Activated CD8-positive, alpha-beta memory T cell treated with anti-CD3 and anti-CD28 coated beads for 4 hours (primary cell): ENCODE measurements at regions not wholly inside any gene's neighbourhood (a gene's known extent, or its start where the extent isn't known, plus 50 kb on each side); places are given as distances from the start of the nearest gene placed in this dataset.
"Not testable (repeated sequence)": the region's sequence is repeated elsewhere in the genome, so short reads cannot be mapped to it uniquely, and the experiment has no call there.

Experiments
- DNase-seq, 2 donors: peaks; one replicate each; pipeline ENCODE4 v3.0.0-alpha.2; 2020; ENCODE audit warnings: low read depth in 2 of 2

DNA sequence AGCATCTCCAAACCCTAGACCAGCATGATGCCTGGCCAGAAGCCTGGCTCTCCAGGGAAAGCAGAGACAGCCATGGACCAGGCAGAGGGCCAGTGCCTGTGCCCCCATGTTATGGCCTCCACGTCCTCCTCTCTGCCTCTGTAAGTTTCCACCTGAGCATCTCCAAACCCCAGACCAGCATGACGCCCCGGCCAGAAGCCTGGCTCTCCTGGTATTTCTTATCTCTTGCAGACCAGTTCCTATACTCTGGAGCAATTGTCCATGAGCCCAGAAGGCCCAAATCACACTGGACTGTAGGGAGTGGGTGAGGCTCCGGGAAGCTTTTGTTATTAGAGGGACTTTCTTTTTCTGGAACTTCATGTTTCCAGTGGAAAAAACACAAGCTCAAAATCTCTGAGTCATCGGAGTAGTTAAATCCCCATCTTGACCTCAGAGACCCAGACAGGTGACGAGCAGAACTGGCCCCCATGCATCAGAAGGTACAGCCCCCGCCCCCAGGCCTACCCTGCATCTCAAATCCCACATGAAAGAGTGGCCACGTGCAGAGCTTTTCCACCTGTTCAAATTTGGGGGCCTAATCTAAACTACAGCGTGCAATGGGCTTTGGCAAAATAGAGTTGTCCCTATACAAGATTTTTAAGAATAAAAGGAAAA lies 110.2 kb upstream of the FOXQ1 start:
- no peak for DNase-seq

DNA sequence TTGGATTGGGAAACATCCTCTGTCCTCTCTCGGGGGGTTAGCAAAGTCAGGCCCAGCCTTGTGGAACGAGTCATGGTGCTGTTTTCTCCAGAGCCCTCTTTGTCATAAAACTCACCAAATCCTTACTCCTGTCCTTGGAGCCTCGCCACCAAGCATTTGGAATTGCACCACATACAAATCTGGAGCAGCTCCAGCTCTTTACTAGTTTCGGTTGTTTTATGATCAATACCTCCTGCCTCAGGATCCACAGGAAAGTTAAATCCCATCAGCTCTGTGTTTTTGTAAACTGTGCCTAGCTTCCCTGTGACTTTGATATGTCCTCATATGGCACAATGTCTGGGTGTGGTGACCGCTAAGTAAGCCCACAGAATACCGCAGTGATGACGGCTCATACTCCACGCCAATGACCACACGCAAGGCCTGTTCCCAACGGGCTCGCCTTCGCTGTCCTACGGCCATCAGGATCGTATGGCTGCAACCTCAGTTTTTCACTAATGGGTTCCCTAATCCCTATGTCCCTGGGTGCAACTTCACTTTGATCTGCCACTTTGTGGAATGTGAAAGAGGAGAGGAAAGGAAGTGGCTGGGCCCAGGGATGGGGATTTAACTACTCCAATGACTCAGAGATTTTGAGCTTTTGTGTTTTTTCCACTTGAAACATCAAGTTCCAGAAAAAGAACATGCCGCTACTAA lies 111.3 kb upstream of the FOXQ1 start:
- DNase-seq, result no peak

DNA sequence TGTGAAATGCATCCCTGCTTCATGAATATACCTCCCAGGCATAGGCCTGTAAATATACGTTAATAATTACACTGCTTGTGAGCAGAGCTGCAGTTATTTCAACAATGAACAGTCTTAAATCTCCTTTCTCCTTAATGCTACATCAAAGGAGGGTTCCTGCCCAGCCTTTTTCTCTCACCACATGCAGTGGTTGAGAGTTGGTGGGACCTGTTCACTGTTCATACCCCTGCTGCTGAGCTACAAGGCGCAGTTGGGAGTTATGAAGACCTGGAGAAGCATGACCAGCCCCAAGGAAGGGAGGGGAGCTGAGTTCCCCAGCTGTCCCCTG lies 111.9 kb upstream of the FOXQ1 start:
- DNase-seq, result no peak

DNA sequence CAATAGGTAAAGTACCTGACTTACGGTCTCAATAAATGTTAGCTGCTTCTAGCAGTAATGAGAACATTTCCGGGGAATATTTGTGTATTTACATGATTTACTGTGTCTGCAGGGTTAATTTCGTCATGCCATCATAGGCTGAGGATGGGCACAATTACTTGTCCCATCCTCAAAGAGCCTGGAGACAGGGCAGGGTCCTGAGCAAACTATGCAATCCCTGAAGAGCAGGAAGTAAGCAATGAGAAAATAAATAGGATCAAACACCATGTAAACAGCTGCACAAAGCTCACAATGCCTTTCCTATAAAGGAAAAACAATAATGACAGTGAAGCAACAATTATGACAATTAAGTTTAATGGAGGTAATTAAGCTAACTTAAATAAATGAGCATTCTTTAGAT lies 114.6 kb upstream of the FOXQ1 start:
- no peak for DNase-seq

DNA sequence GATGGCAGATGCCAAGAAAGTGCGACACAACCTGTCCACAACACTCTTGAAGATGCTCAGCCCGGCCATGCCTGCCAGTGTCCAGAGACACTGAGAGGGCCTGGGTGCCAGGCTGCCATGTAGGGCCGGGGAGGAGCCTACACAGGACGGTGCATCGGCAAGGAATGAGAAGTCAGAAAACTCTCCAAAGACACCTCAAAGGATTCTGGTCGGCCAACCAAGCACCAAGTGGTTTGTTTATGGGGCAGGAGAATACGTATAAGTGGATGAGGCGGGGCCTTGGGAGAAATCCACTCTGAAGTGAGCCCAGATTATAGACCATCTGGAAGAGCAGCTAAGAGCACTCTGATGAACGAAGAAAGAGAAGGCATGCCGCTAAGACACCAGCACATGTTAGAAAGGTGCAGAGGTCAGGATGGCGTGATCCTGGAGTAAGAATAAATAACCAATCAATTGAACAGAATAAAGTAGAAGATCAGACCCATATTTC lies 120.7 kb upstream of the FOXQ1 start:
- no peak for DNase-seq

DNA sequence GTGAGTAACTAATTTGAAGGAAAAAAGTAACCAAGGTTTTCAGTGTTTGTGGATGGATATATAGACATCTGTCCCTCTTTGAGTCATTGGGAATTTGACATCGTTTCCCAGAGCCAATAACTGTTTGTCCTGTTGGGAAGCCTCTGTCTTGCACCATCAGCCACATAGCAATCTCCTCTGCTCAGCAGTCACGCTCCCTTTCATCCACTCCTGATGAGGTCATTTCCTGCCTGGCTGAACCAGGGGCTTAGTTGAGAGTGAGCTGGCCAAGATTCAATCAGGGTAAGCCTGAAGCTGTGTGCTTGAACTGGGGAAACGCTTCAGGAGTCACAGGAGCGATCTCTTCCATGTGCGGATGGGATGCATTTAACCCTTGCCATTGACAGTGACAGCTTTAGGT lies 121.5 kb upstream of the FOXQ1 start:
- no peak for DNase-seq

DNA sequence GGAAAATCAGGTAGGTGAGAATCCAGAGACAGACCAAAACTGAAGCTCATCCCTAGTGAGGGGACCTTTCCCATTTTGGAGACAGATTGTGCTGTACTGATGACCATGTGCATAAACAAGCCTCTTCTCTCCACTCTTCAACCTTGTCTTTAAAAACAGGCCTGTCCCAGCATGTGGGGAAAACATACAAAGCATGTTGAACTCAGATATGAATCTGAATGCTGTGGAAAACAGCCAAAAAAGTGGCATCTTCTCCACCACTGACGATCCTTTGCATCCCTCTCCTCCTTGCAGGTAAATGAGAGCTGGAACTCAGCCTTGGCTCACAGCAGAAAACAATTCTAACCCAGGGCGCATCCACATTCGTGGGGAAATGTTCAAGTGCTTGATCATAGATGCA lies 123.7 kb upstream of the FOXQ1 start:
- DNase-seq, result no peak

DNA sequence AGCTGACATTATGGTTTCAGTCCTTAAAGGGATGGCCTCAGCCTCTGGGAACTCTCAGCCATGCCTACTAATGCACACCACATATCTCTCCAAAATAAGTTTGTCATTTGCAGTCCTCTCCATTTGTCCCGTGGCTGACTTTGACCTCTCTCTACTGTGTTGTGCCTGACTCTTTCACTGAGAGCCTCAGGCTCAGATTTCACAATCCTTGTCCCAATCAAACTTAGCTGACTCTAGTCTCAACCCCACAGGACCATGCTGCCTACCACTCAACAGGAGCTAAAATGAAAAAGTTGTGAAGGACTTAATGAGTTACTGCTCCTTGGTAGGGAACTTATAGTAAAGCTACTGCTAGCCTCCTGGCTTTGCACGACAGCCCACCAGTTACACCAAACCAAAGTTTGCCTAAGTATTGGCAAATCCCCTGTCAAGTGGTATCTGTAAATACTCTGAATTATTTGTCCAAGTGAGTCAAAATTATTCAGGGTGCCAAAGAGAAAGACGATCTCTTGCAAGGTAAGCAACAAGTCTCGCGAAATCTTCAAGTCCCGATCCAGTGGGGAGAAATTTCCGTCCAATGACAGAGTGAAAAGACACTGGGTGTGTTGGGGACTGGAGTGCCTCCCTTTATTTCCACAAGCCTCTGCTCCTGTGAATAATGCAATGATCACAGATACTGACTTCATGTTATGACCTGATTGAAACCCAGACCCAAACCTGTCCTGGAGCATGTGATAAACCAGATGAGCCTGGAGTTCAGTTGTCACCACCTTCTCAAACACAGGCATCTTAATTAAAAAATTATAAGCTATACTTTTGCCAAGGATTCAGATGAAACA lies 124.4 kb upstream of the FOXQ1 start:
- DNase-seq, result no peak

DNA sequence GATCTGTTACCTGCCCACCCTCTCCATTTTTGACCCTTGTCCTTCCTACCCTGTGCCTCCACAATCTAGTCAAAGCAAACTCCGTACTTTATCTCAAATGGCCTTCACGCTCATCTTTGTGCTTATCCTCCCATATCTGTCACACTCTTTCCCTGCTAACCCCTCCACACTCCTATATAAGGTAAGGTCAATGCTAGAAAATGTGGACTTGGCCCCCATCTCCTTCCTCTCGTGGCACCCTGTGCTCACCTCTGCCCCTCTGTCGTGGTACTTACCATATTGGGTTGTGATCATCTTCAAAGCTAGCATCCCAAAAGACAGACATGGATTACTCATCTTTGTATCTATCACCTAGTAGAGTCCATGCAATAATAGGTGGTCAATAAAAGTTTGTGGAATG lies 127.6 kb upstream of the FOXQ1 start:
- no peak for DNase-seq

DNA sequence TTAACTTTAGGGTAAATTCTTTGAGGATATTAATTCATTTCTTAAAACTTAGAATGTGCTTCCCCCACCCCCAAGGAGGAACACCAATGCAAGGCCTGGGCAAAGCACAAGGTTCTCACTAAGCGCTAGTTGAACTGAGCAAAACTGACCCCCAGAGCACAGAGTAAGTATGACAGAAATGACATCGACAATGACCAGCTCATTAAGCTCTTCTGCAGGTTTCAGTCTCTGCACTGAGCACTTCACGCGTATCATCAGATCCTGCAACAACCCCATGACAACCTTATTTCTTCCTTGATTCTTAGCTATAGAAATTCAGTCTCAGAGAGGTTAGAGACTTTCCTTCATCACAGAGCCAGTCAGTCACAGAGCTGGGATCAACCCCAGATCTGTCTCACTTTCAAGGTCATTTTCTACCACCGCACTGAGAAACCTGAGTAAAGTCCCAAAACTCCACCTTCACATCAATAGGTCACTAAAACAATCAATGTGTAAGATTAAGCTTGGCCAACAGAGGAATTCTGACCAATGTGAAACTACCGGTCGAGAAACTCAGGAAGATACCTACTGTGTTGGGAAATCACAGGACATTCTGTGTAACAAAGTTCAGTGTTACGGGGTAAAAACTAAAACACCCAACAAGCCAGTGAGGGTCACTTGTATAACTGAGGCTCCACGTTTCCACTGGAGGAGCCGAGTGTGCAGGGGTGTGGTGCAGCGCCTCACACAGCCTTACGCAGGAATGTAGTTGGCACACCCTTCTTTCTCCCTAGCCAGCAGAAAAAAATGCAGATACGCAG lies 129.0 kb upstream of the FOXQ1 start:
- no peak for DNase-seq

DNA sequence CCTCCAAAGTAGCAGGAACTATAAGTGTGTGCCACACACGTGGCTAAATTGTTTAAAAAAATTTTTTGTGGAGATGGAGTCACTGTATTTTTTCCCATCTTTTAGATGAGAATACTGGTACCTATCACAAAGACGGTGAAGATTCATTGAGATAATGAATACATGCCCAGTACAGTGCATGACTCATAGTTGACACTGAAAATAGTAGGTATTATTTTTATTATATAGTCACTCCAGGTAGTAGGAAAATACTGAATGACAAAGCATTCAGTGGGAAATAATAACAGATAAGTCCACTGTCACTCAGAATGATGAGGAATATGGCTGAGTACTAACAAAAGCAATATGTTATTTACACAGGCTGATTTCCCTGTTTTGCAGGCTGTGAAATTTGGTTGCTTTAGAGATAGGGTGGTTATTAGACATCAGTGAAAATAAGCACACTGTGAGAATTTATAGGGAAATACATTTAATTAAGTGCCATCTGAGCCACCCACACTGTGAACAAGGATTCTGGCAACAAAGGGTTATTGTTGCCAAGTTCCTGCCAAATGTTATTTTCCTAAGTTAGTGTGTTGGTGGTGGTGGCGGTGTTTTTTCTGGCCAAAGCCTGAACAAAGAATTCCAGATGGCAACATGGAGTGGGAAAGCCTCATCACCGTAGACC lies 129.8 kb upstream of the FOXQ1 start:
- no peak for DNase-seq

DNA sequence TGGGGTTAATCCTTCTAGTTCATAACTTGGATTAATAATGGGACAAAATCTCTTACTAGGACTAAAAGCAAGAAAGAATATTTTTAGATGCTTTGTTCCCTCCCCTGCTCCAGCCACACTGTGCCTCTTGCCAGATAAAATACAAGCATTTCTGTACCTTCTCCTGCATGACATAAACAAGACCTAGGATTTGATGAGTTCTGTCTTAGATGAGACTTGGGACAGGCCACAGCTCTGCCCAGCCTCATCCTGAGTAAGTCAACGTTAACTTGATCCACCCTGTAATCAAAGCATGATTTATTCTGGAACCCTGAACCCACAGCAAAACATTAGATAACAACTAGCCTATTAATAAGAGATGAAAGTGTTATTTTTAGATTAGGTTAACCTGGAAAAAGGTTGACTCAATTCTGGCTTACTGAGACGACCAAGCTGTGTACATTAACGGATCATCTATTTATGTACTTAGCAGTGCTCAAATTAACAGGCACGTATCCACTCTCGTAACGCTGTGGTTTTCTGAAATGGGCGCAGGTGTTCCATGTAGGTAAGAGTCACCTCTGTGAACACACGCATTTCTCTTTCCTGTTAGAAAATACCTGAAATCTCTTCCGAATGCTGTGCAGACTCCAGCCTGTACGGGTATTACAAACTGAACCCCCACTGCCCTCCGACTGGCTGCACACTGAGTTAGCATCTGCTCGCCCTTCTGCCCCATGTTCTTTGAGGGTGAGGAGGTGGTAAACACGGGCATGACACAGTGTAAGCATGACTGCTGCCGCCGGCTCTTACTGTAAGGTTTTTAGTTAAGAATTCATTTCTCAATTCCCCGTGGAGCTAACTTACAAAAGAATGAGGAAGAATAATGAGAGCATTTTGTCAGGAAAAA lies 132.1 kb upstream of the FOXQ1 start:
- no peak for DNase-seq

DNA sequence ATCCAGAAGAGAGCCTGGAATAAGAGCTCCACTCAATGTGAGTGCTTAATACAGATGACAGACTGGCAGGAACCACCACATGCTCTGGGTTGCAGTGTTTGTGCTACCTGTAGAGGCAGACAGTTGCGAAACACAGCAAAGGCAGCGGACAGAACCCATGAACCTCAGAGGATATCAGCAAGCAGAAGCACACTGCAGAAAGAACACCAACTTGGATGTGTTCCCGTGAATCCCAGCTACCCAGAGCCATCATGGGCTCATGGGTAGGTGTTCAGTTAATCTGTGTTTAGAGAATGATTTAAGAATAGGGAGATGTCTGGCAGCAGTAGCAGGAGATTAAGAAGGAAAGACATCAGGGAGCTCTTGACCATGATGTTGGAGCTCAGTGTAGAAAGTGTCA lies 133.3 kb upstream of the FOXQ1 start:
- no peak for DNase-seq

DNA sequence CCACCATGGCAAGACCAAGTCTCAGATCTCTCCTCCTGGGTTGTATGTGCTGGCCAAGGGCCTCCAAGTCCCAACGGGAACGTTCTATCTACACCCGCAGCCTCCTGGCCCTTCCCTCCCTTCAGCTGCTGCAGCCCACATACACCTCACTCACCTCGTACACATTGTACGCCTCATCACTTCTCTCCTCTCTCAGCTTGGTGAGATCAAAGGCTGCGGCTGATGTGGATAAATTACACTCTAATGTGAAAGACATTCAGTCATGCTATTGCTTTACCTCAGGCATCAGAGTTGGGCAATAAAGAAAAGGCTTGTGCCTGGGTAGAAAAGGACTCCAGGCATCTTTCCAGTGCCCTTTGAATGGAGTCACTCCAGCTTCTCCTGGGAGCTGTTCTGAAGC lies 135.3 kb upstream of the FOXQ1 start:
- DNase-seq, result no peak

DNA sequence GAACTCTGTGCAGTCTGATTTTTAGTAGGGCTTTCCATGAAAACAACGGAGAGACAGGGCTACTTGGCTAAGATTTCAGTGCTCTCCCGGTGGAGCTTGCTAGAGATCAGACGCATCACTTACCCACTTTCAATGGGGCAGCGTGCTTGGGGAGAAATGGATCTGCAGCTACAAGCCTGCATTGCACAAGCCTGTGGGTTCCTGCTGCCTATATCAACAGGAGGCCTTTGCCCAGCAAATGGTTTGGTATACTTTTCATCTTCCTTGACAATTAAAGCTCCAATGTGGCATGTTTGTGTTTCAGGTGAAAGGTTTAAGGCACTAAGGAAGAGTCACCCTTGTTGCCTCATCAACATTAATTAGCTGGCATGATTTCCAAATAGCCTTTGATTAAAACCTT lies 136.0 kb upstream of the FOXQ1 start:
- no peak for DNase-seq

DNA sequence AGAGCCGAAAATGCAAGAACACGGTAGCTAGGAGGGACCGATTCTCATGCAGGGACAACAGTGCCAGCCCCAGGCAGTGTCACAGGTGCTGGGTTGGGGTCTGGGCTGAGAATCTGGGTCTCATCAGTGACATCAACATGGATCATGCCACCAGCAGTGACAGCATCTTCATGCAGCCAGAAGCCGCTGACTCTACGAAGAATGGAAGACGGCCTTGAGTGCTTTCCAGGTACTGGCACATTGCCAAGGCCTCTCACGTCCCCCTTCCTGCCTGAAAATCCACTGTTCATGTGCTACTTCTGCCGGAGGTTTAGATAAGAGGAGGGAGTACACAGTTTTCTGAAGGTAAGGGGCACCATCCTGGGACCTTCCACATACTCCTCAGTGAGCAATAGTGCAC lies 141.1 kb upstream of the FOXQ1 start:
- no peak for DNase-seq

DNA sequence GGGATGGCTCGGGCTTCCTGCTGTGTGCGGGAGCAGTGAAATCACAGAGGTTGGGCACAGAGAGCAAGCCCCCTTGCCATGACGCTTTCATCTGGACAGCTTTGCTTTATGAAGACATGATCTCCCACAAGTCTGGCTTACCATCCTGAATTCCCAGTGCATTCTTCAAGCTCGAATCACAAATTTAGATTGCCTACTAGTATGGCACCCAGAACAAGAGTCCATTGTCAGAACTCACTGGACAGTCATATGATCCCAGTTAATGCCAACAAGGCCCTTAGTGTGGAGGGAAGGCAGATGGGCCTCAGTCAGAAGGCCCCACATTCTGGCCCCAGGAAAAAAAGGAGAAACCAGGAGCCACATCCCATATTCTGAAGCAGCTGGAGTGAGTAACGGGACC lies 147.3 kb upstream of the FOXQ1 start:
- no peak for DNase-seq

DNA sequence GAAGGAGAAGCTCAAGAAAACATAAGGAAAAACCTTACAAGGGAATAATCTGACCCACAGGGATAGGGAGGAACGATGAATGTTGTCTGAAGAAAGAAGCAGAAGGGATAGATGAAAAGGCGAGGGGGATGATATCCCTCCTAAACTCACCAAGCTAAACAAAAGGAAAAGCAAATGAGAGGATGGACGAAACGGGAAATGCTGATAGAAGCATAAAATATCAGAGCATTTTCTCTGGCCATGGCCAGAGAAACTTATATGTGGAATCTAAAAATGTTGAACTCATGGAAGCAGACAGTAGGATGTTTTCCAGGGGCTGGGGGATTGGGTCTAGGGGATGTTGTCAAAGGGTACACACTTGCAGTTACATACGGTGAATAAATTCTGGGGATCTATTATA lies 148.4 kb upstream of the FOXQ1 start:
- DNase-seq, result no peak

DNA sequence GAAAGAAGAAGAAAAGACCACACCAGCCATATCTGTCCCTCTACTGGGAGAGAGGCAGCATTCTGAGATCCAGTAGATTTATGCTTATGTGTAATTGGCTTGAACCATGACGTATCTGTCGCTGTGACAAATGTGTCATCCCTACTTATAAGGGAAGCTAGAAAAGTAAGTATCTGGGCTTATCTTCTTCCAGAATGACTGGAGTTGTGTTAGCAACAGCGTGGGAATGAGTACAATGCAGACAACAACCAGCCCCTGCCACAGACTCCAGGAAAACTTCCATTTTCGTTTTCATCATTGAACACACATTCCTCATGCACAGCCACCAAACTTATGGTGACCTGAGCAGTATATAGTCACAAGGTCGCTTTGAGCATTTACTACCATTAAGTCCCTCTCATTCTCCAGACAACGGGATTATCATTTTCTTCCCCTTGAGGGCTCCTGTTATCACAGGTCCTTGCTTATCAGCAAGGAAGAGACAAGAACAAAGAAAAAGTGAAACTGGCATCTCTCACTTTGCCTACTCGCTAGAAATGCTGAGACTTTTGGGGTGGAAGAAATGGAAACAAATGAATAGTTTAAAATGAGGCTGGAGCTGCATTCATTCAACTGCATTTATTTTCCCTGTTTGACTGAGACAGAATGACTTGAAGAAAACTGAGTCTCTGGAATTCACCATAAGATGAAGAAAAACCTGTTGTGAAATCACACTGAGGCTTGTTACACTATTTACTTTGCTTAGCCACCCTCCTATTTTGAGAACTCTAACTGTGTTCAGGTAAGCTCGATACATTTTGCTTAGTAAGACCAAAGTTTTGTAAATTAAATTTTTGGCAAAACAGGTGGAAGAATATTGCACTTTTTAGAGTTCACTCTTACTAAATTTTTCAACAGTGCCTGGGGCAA lies 149.3 kb upstream of the FOXQ1 start:
- no peak for DNase-seq

DNA sequence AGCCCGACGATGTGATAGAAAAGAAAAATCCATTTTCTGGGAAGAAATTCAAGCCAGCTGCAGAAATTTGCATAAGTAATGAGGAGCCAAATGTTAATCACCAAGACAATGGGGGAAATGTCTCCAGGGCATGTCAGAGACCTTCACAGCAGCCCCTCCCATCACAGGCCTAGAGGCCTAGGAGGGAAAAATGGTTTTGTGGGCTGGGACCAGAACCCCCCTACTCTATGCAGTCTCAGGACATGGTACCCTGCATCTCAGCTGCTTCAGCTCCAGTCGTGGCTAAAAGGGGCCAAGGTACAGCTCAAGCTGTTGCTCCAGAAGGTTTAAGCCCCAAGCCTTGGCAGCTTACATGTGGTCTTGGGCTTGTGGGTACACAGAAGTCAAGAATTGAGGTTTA lies 155.5 kb upstream of the FOXQ1 start:
- DNase-seq, result not testable (repeated sequence)
